Fibroblast of skin of back (primary cell): ENCODE measurements at regions not wholly inside any gene's neighbourhood (a gene's known extent, or its start where the extent isn't known, plus 50 kb on each side); places are given as distances from the start of the nearest gene placed in this dataset.
"Not testable (repeated sequence)": the region's sequence is repeated elsewhere in the genome, so short reads cannot be mapped to it uniquely, and the experiment has no call there.

Source experiments
- DNase-seq: peaks from one replicate; pipeline ENCODE4 v3.0.0-alpha.2; 2013

DNA sequence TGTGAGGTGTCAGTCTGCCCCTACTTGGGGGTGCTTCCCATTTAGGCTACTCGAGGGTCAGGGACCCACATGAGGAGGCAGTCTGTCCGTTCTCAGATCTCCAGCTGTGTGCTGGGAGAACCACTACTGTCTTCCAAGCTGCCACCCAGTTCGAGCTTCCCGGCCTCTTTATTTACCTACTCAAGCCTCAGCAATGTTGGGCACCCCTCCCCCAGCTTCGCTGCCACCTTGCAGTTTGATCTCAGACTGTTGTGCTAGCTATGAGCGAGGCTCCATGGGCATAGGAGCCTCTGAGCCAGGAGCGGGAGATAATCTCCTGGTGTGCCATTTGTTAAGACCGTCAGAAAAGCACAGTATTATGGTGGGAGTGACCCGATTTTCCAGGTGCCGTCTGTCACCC lies 682.4 kb downstream of the CD109 start:
- not testable (repeated sequence) for DNase-seq

DNA sequence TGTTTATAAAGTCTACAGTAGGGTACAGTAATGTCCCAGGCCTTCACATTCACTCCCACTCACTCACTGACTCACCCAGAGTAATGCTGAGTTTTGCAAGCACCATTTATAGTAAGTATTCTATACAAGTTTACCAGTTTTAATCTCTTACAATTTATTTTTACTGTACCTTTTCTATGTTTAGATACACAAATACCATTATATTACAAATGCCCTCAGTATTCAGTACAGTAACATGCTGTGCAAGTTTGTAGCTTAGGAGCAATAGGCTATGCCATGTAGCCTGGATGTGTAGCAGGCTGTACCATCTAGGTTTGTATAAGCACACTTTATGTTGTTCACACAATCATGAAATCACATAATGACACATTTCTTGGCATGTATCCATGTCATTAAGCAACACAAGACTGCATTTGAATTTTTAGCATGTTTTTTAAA lies 673.6 kb downstream of the CD109 start:
- peak; percentile 84 for DNase-seq

DNA sequence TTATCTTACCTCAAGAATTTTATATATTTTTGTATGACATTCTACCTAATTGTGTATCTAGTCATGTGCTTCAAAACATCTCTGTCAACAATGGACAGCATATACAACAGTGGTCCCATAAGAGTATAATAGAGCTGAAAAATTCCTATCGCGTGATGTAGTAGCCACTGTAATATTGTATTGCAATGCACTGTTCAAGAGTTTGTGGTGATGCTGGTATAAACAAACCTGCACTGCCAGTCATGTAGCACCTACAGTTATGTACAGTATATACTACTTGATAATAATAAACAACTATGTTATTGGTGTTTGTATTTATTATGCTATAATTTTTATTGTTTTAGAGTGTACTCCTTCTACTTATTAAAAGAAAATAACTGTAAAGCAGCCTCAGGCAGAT lies 672.7 kb downstream of the CD109 start:
- DNase-seq: peak; percentile 15

DNA sequence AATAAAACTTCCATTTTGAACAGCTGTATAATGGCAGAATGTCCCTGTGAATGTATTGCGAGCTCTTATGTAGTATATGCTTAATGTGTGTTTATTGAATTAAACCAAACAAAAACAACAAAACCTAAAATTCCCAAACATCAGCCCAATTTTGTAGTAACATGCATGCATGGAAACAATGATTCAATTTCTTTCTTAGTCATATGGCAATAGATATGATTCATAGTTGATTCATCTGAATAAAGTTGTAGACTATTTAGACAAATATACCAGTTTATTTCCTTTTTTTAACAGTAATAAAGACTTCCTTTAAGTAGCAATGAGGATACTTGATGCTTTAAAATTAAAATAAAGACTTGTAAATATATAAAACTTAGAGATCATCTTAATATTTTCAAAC lies 670.6 kb downstream of the CD109 start:
- DNase-seq: peak; percentile 47

DNA sequence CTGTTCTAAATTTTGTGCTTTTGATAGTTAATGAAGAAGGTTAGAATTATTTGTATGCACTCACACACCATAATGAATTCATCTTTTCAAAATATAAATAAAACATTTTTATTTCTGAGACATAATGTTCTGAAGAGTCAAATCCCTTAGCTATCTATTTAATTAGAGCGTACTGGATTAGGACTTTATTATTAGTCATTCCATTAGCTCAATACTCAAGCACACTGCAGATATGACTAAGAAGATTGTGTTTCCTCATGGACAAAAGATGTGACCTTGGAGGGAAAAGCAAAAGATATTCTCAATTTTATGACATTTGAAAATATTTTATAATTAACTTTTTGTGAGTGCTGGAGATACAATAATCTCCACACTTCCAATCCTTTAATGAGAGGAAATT lies 666.4 kb downstream of the CD109 start:
- DNase-seq: no peak

DNA sequence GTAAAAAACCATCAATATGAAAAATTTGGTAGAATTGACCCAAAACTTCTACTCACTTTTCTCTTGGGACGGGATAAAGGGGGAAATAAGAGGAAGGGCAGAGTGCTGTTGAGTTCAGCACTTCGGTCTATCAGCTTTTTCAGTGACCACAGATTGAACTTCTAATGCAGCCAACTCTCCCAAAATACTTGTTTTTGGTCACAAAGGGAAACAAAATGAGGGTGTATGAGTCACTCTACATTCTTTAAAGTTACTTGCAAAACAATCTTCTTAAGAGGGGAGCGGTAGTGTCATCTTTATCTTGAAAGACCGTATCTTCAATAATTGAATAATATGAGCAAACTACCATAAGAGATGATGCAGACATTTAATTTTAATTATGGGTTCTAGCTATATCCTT lies 661.3 kb downstream of the CD109 start:
- DNase-seq: peak; percentile 69

DNA sequence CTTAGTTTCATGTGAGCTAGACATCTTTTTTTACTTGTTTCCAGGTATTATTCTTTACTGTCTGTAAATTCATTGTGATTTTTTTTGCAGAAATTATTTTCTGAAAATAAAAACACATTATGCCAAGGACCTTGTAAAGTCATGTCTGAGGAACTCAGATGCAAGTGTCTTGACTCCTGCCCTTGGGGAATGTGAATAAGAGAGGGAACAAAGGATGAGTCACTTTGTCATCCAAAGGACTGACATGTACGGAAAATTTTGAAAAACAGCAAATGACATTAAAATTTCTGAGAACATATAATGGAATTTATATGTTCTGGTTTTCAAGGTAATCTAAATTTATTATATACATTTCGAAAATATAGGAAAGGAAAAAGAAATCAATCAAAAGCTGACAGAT lies 660.4 kb downstream of the CD109 start:
- DNase-seq: peak; percentile 81

DNA sequence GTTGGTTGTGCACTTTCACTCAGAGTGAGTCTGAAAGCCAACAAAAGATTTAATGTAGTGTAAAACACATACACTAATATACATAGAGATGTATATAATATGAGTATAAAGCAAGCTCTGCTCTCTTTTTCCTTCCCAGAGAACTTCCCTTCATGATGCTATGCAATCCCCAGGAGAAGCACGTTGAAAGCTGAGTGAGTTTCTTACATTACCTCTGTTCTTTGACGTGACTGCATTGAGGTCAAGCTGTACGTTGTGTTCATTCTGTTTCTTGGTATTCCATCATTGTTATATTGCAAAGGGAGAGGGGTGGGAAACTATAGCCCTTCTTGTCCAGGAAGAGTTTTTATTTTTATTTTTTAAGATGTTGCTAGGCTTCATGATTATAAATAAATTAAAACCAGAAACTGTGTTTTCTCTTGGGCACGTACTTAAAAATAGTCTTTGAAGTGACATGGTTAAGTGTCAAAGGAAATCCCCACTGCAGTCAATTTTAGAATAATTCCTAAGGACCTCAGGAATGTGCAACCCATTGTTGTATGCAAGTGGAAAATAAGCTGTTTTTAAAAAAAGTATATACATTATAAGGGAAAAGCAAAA lies 651.0 kb downstream of the CD109 start:
- no peak for DNase-seq

DNA sequence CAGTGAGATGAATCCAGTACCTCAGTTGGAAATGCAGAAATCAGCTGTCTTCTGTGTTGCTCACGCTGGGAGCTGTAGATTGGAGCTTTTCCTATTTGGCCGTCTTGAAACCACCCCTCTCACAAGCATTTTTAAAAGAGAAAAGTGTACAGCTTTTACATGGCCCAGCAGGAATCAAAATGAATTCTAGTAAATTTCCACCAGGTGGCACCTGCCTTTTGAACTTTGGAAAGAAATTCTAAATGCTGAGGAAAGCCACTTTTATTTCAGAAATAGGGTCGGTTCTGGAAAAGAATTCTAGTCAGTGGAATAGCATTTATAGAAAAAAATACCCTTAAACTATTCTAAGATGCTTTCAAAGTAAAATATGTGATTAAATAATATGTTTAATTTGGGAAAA lies 647.8 kb downstream of the CD109 start:
- DNase-seq: peak; percentile 7

DNA sequence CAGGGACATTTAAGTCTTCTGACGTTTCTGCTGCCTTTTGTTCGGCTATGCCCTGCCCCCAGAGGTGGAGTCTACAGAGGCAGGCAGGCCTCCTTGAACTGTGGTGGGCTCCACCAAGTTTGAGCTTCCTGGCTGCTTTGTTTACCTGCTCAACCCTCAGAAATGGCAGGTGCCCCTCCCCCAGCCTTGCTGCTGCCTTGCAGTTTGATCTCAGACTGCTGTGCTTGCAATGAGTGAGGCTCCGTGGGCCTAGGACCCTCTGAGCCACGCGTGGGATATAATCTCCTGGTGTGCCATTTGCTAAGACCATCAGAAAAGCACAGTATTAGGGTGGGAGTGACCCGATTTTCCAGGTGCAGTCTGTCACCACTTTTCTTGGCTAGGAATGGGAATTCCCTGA lies 647.3 kb downstream of the CD109 start:
- not testable (repeated sequence) for DNase-seq

DNA sequence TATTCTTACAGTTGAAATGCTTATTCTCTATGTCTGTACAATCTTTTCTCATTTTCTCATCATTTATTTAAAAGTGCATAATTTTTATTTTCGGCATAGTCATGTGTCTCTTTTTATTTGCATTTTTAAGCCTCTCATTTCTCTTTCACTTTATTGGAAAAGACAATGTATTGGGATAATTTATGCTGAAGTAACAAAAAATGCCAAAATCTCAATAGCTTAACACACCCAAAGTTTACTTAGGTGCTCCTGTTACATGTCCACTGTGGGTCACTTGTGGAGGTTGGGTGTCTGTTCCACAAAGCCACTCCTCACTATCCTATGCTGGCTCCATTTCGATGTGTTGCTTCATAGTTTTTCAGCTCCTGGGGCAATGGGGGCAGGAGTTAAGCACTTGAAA lies 638.7 kb downstream of the CD109 start:
- no peak for DNase-seq

DNA sequence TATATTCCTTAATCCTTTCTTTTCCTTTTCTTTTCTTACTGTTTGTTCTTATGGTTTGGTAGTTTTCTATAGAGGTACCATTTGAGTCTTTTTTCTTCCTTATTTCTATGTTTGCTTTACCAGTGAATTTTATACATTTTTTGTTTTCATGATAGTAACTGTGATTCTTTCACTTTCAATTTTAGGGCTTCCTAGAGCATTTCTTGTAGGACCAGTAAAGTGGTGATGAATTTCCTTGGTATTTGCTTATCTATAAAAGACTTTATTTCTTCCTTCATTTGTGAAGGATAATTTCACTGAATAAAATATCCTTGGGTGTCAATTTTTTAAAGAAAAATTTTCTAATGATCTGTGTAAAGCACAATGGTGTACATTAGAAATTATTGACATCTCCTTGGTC lies 637.4 kb downstream of the CD109 start:
- DNase-seq: peak; percentile 35

DNA sequence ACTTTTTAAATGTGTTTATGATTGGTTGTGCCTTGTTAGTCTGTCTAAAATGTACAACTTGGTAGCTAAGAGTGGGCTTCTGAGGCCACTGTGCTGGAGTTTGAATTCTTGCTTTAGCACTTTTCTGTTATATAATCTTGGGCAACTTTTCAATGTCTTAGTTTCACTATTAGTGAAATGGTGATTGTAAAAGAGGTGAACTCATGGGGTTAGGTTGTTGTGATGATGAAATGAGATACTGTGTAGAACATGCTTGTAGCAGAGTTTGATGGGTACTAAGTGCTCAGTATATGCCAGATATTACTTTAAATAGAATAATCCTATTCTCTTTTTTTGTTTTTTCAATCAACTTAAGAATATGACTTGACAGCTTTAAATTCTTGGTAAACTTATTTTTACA lies 624.7 kb downstream of the CD109 start:
- DNase-seq: no peak

DNA sequence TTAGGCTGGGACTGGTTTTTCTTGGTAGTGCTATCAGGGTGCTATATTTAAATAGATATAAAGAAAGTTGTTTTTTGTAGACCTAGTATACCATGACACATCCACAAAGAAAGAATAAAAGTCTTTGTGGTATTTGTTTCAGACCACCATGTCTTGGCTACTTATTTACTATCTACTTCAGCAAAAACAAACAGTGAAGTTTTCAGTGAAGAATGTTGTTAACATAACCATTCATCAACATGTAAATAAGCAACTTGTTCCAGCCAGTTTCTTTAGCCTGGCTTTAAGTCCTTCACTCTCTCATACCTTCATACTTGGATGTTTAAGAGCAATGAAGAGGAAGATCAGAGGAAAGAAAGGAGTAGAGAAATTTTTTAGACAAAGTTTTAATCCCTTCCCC lies 624.1 kb downstream of the CD109 start:
- DNase-seq: no peak

DNA sequence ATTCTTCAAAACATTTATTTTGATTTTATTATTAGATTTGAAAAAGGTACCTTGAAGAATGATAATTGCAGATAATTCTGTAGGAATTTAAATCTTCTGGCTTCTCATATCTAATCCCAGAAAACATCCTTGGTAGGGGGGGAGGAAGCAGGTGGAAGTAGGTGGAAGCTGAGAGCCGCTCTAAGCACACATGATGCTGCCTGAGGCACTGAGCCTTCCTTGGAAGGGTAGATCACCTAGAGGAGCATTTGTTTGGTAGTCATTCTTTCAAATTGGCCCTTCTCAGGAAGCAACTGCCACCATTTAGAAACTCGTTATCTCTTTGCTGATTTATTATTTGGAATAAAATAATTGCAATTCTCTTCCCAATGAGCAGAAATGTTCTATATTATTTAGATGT lies 623.3 kb downstream of the CD109 start:
- DNase-seq: no peak

DNA sequence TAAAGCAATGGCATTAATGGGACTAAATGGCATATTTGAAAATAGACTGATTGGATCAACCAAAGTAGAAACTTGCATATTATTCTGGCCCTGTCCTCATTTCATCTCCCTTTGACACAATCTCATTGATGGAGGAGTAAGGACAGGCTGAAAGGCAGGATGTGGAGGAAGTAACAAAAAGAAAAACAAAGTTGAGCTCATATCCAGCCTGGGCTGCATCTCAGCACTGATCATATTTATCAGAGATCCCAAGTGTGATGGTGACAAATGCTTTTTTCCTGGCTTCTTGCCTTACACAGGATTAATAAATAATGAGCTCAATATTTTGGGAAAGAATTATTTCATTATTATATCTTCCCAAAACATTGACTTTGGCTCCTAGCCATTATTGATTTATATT lies 622.7 kb downstream of the CD109 start:
- DNase-seq: no peak

DNA sequence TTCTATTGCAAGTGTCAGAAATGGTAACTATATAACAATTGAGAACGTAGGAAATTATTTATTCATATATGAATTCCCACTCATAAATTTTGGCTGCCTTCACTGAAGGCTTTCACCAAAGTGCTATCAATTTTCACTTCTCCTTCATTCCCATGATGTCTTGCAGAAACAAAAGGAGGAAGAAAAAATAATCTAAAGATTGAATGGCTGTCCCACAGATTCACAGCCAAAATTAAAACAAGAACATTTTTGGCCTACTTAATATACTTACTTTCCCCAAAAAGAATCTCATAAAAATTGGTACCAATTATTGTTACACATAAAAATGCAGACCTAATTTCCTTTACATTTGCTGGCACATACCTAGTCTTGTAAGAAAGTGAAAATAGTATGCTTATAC lies 616.1 kb downstream of the CD109 start:
- no peak for DNase-seq

DNA sequence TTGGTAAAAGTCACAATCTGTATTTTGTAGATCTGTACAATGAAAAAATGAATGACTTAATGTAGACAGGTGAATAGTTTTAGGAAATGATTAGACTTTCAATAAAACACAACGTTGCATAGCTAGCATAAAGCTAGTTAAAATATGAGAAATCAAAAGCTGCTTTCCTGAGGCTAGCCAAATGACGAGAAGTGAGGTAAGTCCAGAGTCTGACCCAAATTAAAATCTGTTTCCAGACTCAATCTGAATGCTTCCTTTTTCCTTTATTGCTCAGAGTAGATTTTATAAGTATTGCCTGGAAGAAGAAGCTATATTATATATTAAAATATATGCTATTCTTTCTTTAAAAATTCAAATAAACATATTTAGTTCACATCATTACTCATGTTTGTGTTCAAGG lies 615.4 kb downstream of the CD109 start:
- DNase-seq: no peak

DNA sequence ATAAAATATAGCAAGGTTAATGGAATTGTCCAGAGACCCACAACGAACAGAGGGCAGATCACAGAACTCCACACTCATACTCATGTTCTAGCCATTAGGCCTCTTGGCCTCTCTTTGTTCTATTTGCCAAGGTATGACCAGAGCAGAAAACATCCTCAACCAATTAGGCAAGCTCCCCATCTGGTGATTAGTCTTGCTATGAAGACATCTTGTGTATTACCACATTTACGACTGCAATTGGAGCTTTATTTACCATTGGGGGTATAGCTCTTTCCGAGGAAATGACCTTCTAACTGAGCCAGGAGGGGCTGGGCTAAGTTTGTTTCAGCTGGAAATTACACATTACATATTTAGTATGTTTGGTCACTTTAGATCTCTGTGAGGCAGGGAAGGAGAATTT lies 593.9 kb downstream of the CD109 start:
- DNase-seq: no peak

DNA sequence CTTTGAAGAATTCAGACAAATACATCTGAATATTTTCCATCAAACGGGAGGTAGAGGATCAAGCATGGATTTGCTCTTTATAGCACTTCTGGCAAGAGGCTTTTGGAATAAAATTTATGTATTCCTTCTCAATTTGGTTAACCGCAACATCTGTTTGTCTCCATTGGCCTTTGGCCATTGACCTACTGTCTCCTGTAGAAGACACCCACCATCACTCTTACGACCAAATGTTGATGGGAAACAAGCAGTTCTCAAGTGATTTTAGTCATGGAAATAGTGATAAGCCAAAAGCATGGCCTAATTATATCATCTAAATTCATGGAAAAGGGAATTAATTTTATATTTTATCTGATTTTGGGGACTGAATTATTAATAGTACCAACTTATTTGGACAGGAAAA lies 591.9 kb downstream of the CD109 start:
- no peak for DNase-seq

DNA sequence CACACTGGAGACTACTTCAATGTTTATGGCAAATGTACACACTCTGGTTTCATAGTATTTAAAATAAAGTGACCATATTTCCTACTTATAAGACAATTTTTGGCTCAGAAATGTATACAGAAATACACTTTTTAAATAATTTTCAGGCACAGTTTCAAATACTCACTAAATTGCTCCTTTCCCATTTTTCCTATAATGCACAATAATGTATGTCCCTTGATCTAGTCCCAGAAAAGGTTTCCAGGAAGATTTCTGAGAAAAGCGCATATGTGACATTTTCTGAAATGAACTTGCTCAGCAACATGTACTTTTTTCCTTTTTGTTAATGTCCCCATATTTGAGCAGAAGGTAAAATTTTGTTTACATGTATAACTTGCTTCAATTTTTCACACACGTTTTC lies 591.4 kb downstream of the CD109 start:
- no peak for DNase-seq

DNA sequence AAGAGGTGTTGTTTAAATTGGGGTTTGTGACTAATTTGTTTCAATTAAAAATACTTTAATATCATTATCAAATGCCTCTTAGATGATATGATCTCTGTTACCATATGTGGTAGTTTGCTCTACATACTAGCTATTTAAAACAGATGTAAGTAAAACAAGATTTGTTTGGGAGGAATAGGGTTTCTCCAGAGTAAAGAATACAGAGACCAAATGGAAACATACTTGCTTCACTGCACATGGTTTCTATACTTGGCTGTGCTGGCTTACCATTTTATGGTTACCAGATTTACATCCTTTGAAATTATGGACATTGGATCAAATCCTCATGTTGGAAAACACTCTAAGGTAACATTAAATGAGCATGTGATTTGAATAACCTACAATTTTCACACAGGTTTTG lies 588.3 kb downstream of the CD109 start:
- DNase-seq: no peak

DNA sequence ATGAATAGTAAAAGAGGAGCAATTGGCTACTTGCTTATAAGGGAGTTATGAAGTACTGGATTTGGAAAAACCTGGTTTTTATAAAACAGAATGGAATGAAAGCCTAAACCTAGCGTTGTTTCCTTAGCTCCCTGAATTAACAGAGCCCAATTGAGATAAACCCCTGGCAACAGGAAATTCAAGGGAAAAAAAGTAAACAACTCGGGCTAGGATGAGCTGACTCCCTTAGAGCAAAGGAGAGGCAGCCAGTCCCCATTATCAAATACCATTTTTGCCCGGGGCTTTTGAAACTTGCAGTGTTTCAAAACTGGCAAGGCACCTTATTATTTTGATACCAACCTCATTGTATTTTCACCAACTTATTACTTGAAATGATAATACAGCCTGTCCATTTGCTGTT lies 587.5 kb downstream of the CD109 start:
- DNase-seq: no peak

DNA sequence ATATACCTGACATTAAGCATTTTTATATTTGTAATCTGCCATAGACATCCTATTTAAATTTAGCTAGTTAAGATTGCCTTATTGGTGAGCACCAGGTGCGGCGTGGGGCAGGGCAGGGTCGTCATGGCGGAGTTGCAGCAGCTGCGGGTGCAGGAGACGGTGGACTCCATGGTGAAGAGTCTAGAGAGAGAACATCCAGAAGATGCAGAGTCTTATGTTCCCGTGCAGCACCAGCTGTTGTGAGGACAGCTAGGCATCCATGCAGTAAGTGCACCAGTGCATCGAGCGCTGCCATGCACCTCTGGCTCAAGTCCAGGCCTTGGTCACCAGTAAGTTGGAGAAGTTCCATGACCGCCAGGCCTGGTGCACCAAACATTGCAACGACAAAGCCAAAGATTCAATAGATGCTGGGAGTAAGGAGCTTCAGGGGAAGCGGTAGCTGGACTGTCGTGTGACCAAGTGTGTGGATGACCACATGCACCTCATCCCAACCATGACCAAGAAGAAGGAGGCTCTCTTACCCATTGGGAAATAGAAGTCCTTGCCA lies 586.2 kb downstream of the CD109 start:
- no peak for DNase-seq

DNA sequence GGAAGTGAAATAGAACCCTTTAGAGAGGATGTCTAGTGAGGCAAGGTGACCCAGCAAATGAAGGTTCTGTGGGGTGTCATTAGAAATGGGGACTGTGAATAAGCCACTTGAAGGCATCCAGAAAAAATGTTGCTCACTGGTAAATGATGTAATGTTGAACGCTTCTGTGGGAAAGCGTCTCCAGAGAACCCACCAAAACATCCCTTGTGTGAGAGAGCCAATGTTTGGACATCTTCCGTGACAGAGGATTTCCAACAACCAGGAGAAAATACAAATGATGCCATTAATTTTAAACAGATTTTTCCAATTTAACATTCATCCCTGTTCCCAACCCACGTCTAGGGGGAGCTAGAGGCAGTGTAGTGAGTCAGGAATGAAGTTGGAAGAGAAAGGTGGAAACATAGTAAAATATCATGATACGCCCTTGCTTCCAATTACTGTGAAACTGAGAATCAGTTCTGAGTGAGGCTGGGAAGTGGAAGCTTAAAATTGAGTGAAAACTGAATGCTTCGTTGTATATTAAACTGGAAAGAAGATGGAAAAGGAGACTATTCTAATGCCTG lies 584.2 kb downstream of the CD109 start:
- no peak for DNase-seq
